SK-N-SH treated with all-trans-retinoic acid at 6 μM for 48 hours (cell line): ENCODE measurements at regions not wholly inside any gene's neighbourhood (a gene's known extent, or its start where the extent isn't known, plus 50 kb on each side); places are given as distances from the start of the nearest gene placed in this dataset.
"Not testable (repeated sequence)": the region's sequence is repeated elsewhere in the genome, so short reads cannot be mapped to it uniquely, and the experiment has no call there.

ENCODE experiments used
- ATAC-seq: fragments of 200-7000 bp; cut with Tn5 transposase; 3 replicates; pipeline ENCODE4 v1.9.1; 2020; ENCODE audit warnings: mild to moderate bottlenecking, moderate library complexity
- CREB5 ChIP-seq: fragments of 250-450 bp; sonication (Bioruptor Pico); IDR thresholded peaks from 2 replicates; pipeline ENCODE4 v1.5.1; 2020; ENCODE audit warnings: low read depth, mild to moderate bottlenecking, moderate library complexity
- CSDC2 ChIP-seq: fragments of 250-450 bp; sonication (Bioruptor Pico); IDR thresholded peaks from 2 replicates; pipeline ENCODE4 v1.5.0; 2020; ENCODE audit warnings: mild to moderate bottlenecking, moderate library complexity
- CSRNP3 ChIP-seq: fragments of 250-450 bp; sonication (Bioruptor Pico); IDR thresholded peaks from 2 replicates; pipeline ENCODE4 v1.5.1; 2021; ENCODE audit warnings: mild to moderate bottlenecking, moderate library complexity
- ESRRG ChIP-seq: fragments of 250-450 bp; sonication (Bioruptor Pico); IDR thresholded peaks from 2 replicates; pipeline ENCODE4 v1.6.1; 2021; ENCODE audit warnings: mild to moderate bottlenecking
- GLIS3 ChIP-seq: fragments of 250-450 bp; sonication (Bioruptor Pico); IDR thresholded peaks from 2 replicates; pipeline ENCODE4 v1.5.0; 2020; ENCODE audit warnings: mild to moderate bottlenecking, moderate library complexity
- ISL1 ChIP-seq: fragments of 250-450 bp; sonication (Bioruptor Pico); IDR thresholded peaks from 2 replicates; pipeline ENCODE4 v2.1.2; 2022; ENCODE audit warnings: mild to moderate bottlenecking, moderate library complexity
- OSR1 ChIP-seq: fragments of 250-450 bp; sonication (Bioruptor Pico); IDR thresholded peaks from 2 replicates; pipeline ENCODE4 v1.8.0; 2022; ENCODE audit warnings: moderate library complexity, mild to moderate bottlenecking, inconsistent platforms
- PATZ1 ChIP-seq: fragments of 250-450 bp; sonication (Bioruptor Pico); IDR thresholded peaks from 2 replicates; pipeline ENCODE4 v1.8.0; 2020; ENCODE audit warnings: mild to moderate bottlenecking, moderate library complexity, borderline replicate concordance
- PPARA ChIP-seq: fragments of 250-450 bp; sonication (Bioruptor Pico); IDR thresholded peaks from 2 replicates; pipeline ENCODE4 v1.5.0; 2020; ENCODE audit warnings: mild to moderate bottlenecking, borderline replicate concordance
- SNAI2 ChIP-seq: fragments of 250-450 bp; sonication (Bioruptor Pico); IDR thresholded peaks from 2 replicates; pipeline ENCODE4 v1.5.0; 2020; ENCODE audit warnings: mild to moderate bottlenecking, moderate library complexity
- TCF4 ChIP-seq: fragments of 250-450 bp; sonication (Bioruptor Pico); IDR thresholded peaks from 2 replicates; pipeline ENCODE4 v1.8.0; 2021; ENCODE audit warnings: mild to moderate bottlenecking, moderate library complexity, borderline replicate concordance
- TOX ChIP-seq: fragments of 250-450 bp; sonication (Bioruptor Pico); IDR thresholded peaks from 2 replicates; pipeline ENCODE4 v1.8.0; 2021; ENCODE audit warnings: mild to moderate bottlenecking, moderate library complexity, borderline replicate concordance
- ZC3H10 ChIP-seq: fragments of 250-450 bp; sonication (Bioruptor Pico); IDR thresholded peaks from 2 replicates; pipeline ENCODE4 v1.5.1; 2021; ENCODE audit warnings: mild to moderate bottlenecking, moderate library complexity
- ZFP30 ChIP-seq: fragments of 450-650 bp; formaldehyde crosslinking; IDR thresholded peaks from 2 replicates; pipeline ENCODE4 v1.5.0; 2022; ENCODE audit warnings: mild to moderate bottlenecking, moderate library complexity
- ZNF565 ChIP-seq: fragments of 450-650 bp; formaldehyde crosslinking; conservative IDR thresholded peaks from 2 replicates; pipeline ENCODE4 v1.5.0; 2020; ENCODE audit warnings: low read depth, mild to moderate bottlenecking, moderate library complexity
- ZNF70 ChIP-seq: fragments of 450-650 bp; formaldehyde crosslinking; IDR thresholded peaks from 2 replicates; pipeline ENCODE4 v1.5.0; 2020; ENCODE audit warnings: mild to moderate bottlenecking, moderate library complexity
- ZNF8 ChIP-seq: fragments of 450-650 bp; formaldehyde crosslinking; IDR thresholded peaks from 2 replicates; pipeline ENCODE4 v1.5.0; 2020; ENCODE audit warnings: mild to moderate bottlenecking, moderate library complexity
- TF ChIP-seq, protein P1 (sequence below): fragments of 250-450 bp; sonication (Bioruptor Pico); IDR thresholded peaks from 2 replicates; pipeline ENCODE4 v1.8.0; 2021; ENCODE audit warnings: low read depth, mild to moderate bottlenecking, moderate library complexity, borderline replicate concordance

DNA sequence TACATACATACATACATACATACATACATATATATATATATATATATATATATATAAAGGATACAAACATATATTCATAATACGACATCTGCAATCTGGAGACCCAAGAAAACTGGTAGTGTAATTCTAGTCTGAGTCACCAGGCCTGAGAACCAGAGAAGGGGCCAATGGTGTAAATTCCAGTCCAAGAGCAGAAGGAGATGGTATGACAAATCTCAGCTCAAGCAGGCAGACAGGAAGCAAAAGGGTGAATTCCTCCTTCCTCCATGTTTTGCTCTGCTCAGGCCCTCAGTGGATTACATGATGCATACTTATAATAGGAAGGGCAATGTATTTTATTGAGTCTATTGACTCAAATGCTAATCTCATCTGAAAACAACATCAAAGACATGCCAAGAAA lies 1060.4 kb upstream of the TMPRSS15 start (continued):
- TF ChIP-seq PATZ1 (CRISPR knock-in tag) (no peak), CSDC2 (no peak)

- no peak for ATAC-seq
Observed at GRCh38 chr21:19468991-19469715, 1065.6 kb upstream of the TMPRSS15 start.

GRCh38 chr21:19475525-19475924 lies 1071.9 kb upstream of the TMPRSS15 start:
- ATAC-seq = no peak
- no peak for TF ChIP-seq CSRNP3
- TF ChIP-seq CREB5 (CRISPR knock-in tag) = no peak
- TF ChIP-seq SNAI2 (CRISPR knock-in tag) = no peak
- no peak for TF ChIP-seq PPARA (CRISPR knock-in tag)
- TF ChIP-seq ESRRG (CRISPR knock-in tag) = no peak
- TF ChIP-seq ZNF70 (CRISPR knock-in tag) = no peak
- no peak for TF ChIP-seq ZNF8 (CRISPR knock-in tag)
- no peak for TF ChIP-seq ZNF565
- TF ChIP-seq TOX (CRISPR knock-in tag) = no peak
- no peak for TF ChIP-seq PATZ1 (CRISPR knock-in tag)

More at GRCh38 chr21:19468991-19469715, 1065.6 kb upstream of the TMPRSS15 start:
- TF ChIP-seq SNAI2 (CRISPR knock-in tag) (no peak), OSR1 (CRISPR knock-in tag) (no peak), ESRRG (CRISPR knock-in tag) (no peak), TOX (CRISPR knock-in tag) (no peak), ZNF70 (CRISPR knock-in tag) (no peak), CREB5 (CRISPR knock-in tag) (no peak)
- TF ChIP-seq, protein P1, sequence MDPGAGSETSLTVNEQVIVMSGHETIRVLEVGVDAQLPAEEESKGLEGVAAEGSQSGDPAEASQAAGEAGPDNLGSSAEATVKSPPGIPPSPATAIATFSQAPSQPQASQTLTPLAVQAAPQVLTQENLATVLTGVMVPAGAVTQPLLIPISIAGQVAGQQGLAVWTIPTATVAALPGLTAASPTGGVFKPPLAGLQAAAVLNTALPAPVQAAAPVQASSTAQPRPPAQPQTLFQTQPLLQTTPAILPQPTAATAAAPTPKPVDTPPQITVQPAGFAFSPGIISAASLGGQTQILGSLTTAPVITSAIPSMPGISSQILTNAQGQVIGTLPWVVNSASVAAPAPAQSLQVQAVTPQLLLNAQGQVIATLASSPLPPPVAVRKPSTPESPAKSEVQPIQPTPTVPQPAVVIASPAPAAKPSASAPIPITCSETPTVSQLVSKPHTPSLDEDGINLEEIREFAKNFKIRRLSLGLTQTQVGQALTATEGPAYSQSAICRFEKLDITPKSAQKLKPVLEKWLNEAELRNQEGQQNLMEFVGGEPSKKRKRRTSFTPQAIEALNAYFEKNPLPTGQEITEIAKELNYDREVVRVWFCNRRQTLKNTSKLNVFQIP = no peak

DNA sequence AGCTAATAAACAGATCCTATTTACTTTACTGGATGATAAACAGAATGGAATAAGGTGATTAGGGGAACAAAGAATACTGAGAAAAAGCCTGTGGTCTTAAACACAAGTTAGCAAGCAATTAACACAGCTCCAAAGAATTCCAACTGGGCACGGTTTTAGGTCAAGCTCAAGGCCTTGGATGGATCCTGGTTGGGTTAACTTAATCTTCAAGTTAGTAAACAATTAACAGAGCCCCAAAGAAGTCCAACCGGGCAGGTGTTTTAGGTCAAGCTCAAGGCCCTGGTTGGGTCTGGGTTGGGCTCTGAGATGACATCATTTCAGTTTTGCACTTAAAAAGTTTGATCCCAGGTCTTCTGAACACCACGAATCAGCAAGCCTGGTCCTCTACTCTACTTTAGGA lies 1086.3 kb upstream of the TMPRSS15 start:
- TF ChIP-seq TCF4 (CRISPR knock-in tag) = no peak
- TF ChIP-seq ZFP30 (CRISPR knock-in tag) = no peak
- ATAC-seq = no peak

DNA sequence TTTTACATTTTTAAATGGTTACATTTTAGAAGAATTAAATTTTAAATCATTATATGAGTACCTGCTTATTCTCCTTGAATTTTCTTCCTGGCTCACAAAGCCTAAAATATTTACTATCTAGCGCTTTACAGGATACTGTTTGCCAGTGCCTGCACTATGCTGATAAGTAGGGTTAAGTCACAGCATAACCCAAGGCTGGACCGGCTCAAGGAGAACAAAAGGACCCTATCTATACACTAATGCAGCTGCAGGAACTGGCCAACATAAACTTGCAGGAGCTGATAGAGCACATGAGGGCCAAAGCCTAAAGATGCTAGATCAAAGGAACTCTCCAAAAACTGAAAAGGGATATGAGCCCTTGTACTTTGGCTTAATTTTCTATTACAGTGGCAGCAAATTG lies 1086.9 kb upstream of the TMPRSS15 start:
- TF ChIP-seq OSR1 (CRISPR knock-in tag) (no peak), ZC3H10 (CRISPR knock-in tag) (no peak), ISL1 (CRISPR knock-in tag) (no peak), SNAI2 (CRISPR knock-in tag) (no peak), ZNF8 (CRISPR knock-in tag) (no peak), GLIS3 (CRISPR knock-in tag) (no peak), ZFP30 (CRISPR knock-in tag) (no peak)
- ATAC-seq = no peak

DNA sequence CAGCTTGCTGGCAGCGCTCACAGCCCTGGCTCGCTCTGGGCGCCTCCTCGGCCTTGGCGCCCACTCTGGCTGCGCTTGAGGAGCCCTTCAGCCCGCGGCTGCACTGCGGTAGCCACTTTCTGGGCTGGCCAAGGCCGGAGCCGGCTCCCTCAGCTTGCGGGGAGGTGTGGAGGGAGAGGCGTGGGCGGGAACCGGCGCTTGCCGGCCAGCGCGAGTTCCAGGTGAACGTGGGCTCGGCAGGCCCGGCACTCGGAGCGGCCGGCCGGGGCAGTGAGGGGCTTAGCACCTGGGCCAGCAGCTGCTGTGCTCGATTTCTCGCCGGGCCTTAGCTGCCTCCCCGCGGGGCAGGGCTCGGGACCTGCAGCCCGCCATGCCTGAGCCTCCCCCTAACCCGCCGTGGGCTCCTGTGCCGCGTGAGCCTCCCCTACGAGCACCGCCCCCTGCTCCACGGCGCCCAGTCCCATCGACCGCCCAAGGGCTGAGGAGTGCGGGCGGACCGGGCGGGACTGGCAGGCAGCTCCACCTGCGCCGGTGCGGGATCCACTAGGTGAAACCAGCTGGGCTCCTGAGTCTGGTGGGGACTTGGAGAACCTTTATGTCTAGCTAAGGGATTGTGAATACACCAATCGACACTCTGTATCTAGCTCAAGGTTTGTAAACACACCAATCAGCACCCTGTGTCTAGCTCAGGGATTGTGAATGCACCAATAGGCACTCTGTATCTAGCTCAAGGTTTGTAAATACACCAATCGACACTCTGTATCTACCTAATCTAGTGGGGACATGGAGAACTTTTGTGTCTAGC lies 1090.1 kb upstream of the TMPRSS15 start:
- not testable (repeated sequence) for ATAC-seq
